ENCODE measurements at regions not wholly inside any gene's neighbourhood (a gene's known extent, or its start where the extent isn't known, plus 50 kb on each side); places are given as distances from the start of the nearest gene placed in this dataset.

DNA sequence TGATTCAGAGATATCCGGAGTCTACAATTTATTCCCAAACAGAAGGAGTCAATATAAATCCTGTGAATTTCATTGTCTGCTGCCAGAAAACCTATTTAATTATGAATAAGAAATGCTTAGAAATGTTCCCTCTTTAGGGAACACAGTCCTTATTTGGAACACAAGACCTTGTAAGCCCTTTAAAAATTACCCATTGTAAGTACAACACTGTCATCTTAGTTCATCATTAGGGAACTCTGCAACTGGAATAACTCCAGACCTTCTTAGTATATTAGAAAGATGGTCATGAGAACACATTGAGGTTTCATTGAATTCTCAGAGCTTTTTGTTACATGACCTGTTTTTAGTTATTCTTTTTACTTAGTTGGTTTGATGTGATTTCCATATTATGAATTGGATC is 548.5 kb upstream of the KLF12 start:
- Histone ChIP-seq H3K27ac (ENCODE audit: low read length) (no peak overlapping the region), H3K9me3 (ENCODE audit: control insufficient read depth, insufficient read depth, low read depth, low read length) (no peaks in the 10 kb centered on the region), H3K4me1 (ENCODE audit: control insufficient read depth, insufficient read depth, low read length) (no peaks in the 10 kb centered on the region), H3K27me3 (ENCODE audit: control insufficient read depth, insufficient read depth, low read length) (no peaks in the 10 kb centered on the region), H3K36me3 (ENCODE audit: control insufficient read depth, insufficient read depth, low read length) (no peaks in the 10 kb centered on the region), H3K4me3 (ENCODE audit: low read depth in 2 of 2, low read length in 2 of 2) (no peak overlapping the region)
- ChIA-PET CTCF (no interaction called here), POLR2A (no interaction called here)
- intact Hi-C loops (cut with micrococcal nuclease; ENCODE audit: unreplicated experiment) (no loop called here), in situ Hi-C loops (cut with HindIII; ENCODE audit: low pct_unique_long_range_greater_than_20kb, low sequenced_read_pairs) (no loop called here)
- no peak for DNase-seq (ENCODE audit: low read depth, low spot score)
- ATAC-seq: no peak
- no TSS peak for BruUV-seq (replicated peaks)
- no peak for TF ChIP-seq POLR2AphosphoS5 (IDR thresholded peaks at IDR 0.05; ENCODE audit: low read depth, low read length)
- TF ChIP-seq, protein P1, sequence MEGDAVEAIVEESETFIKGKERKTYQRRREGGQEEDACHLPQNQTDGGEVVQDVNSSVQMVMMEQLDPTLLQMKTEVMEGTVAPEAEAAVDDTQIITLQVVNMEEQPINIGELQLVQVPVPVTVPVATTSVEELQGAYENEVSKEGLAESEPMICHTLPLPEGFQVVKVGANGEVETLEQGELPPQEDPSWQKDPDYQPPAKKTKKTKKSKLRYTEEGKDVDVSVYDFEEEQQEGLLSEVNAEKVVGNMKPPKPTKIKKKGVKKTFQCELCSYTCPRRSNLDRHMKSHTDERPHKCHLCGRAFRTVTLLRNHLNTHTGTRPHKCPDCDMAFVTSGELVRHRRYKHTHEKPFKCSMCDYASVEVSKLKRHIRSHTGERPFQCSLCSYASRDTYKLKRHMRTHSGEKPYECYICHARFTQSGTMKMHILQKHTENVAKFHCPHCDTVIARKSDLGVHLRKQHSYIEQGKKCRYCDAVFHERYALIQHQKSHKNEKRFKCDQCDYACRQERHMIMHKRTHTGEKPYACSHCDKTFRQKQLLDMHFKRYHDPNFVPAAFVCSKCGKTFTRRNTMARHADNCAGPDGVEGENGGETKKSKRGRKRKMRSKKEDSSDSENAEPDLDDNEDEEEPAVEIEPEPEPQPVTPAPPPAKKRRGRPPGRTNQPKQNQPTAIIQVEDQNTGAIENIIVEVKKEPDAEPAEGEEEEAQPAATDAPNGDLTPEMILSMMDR (IDR thresholded peaks at IDR 0.05): no peak
- TF ChIP-seq, protein P2, sequence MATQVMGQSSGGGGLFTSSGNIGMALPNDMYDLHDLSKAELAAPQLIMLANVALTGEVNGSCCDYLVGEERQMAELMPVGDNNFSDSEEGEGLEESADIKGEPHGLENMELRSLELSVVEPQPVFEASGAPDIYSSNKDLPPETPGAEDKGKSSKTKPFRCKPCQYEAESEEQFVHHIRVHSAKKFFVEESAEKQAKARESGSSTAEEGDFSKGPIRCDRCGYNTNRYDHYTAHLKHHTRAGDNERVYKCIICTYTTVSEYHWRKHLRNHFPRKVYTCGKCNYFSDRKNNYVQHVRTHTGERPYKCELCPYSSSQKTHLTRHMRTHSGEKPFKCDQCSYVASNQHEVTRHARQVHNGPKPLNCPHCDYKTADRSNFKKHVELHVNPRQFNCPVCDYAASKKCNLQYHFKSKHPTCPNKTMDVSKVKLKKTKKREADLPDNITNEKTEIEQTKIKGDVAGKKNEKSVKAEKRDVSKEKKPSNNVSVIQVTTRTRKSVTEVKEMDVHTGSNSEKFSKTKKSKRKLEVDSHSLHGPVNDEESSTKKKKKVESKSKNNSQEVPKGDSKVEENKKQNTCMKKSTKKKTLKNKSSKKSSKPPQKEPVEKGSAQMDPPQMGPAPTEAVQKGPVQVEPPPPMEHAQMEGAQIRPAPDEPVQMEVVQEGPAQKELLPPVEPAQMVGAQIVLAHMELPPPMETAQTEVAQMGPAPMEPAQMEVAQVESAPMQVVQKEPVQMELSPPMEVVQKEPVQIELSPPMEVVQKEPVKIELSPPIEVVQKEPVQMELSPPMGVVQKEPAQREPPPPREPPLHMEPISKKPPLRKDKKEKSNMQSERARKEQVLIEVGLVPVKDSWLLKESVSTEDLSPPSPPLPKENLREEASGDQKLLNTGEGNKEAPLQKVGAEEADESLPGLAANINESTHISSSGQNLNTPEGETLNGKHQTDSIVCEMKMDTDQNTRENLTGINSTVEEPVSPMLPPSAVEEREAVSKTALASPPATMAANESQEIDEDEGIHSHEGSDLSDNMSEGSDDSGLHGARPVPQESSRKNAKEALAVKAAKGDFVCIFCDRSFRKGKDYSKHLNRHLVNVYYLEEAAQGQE (IDR thresholded peaks at IDR 0.05; ENCODE audit: insufficient read depth in 1 of 2, low read depth in 2 of 2, low read length in 1 of 2): no peak
- no peak for TF ChIP-seq TCF7L2 (IDR thresholded peaks at IDR 0.05; ENCODE audit: low read depth, low read length)
- TF ChIP-seq SIN3A (IDR thresholded peaks at IDR 0.05; ENCODE audit: borderline replicate concordance, insufficient read depth, low read depth, low read length): no peak

DNA sequence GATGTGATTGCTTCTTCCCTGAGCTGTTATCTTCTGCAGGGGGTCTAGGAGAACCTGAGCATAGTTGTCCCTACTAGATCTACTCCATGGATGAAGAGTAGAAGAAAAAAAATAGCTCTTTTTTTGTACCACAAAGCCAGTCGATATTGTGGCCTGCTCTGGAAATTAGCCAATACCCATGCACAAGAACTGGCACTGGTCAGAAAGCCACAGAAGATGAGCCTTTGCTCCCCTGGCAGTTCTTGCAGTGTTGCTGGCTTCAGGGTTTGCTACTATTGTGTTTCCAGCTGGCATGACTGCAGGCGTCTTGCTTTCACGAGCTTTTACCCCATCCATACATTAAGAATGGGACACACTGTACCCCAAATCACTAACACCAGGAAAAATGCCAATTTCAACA is 547.7 kb upstream of the KLF12 start:
- Histone ChIP-seq H3K27ac (ENCODE audit: low read length) (no peak overlapping the region), H3K36me3 (ENCODE audit: control insufficient read depth, insufficient read depth, low read length) (no peaks in the 10 kb centered on the region), H3K4me1 (ENCODE audit: control insufficient read depth, insufficient read depth, low read length) (no peaks in the 10 kb centered on the region), H3K4me3 (ENCODE audit: low read depth in 2 of 2, low read length in 2 of 2) (no peak overlapping the region), H3K9me3 (ENCODE audit: control insufficient read depth, insufficient read depth, low read depth, low read length) (no peaks in the 10 kb centered on the region), H3K27me3 (ENCODE audit: control insufficient read depth, insufficient read depth, low read length) (no peaks in the 10 kb centered on the region)
- POLR2A ChIA-PET: no interaction called here
- in situ Hi-C loops (cut with HindIII; ENCODE audit: low pct_unique_long_range_greater_than_20kb, low sequenced_read_pairs) (no loop called here), intact Hi-C loops (cut with micrococcal nuclease; ENCODE audit: unreplicated experiment) (no loop called here)
- TF ChIP-seq, protein P1 (IDR thresholded peaks at IDR 0.05): no peak
- TF ChIP-seq SIN3A (IDR thresholded peaks at IDR 0.05; ENCODE audit: borderline replicate concordance, insufficient read depth, low read depth, low read length): no peak
- no peak for TF ChIP-seq POLR2AphosphoS5 (IDR thresholded peaks at IDR 0.05; ENCODE audit: low read depth, low read length)
- TF ChIP-seq TCF7L2 (IDR thresholded peaks at IDR 0.05; ENCODE audit: low read depth, low read length): no peak
- TF ChIP-seq, protein P2 (IDR thresholded peaks at IDR 0.05; ENCODE audit: insufficient read depth in 1 of 2, low read depth in 2 of 2, low read length in 1 of 2): no peak
- CTCF ChIA-PET: no interaction called here
- BruUV-seq (replicated peaks): no TSS peak
- no peak for DNase-seq (ENCODE audit: low read depth, low spot score)
- no peak for ATAC-seq

All from Panc1 (cell line).